Renal cortical epithelial cell (primary cell): ENCODE measurements at regions not wholly inside any gene's neighbourhood (a gene's known extent, or its start where the extent isn't known, plus 50 kb on each side); places are given as distances from the start of the nearest gene placed in this dataset.

ENCODE experiments used
- DNase-seq: peaks from one replicate; pipeline ENCODE4 v3.0.0-alpha.2; 2011; ENCODE audit warnings: low read depth

GRCh38 chr16:61596655-61597054 is 439.6 kb downstream of the CDH8 start:
- DNase-seq: no peak

GRCh38 chr16:61595605-61596004 is 440.6 kb downstream of the CDH8 start:
- DNase-seq: no peak

- no peak for DNase-seq
These were observed 445.7 kb downstream of the CDH8 start for GRCh38 chr16:61590577-61590976.

GRCh38 chr16:61587526-61587925 is 448.7 kb downstream of the CDH8 start:
- no peak for DNase-seq

GRCh38 chr16:61581417-61582046 is 454.7 kb downstream of the CDH8 start:
- DNase-seq: no peak

- DNase-seq: no peak
These were observed 455.7 kb downstream of the CDH8 start for GRCh38 chr16:61580579-61580978.

GRCh38 chr16:61579195-61579594 is 457.0 kb downstream of the CDH8 start:
- DNase-seq: no peak

- DNase-seq: no peak
These were observed 459.8 kb downstream of the CDH8 start for GRCh38 chr16:61576476-61576875.

- DNase-seq: no peak
These were observed 460.6 kb downstream of the CDH8 start for GRCh38 chr16:61575617-61576016.

- DNase-seq: no peak
These were observed 467.2 kb downstream of the CDH8 start for GRCh38 chr16:61569028-61569427.

GRCh38 chr16:61564716-61565115 is 471.5 kb downstream of the CDH8 start:
- no peak for DNase-seq

GRCh38 chr16:61555718-61556441 is 480.4 kb downstream of the CDH8 start:
- no peak for DNase-seq

GRCh38 chr16:61549327-61549726 is 486.9 kb downstream of the CDH8 start:
- DNase-seq: no peak

- DNase-seq: no peak
These were observed 488.6 kb downstream of the CDH8 start for GRCh38 chr16:61547626-61548025.

GRCh38 chr16:61544165-61544564 is 492.1 kb downstream of the CDH8 start:
- no peak for DNase-seq

- no peak for DNase-seq
These were observed 496.0 kb downstream of the CDH8 start for GRCh38 chr16:61540216-61540615.

- DNase-seq: no peak
These were observed 505.5 kb downstream of the CDH8 start for GRCh38 chr16:61530697-61531096.

GRCh38 chr16:61500851-61501250 is 535.4 kb downstream of the CDH8 start:
- DNase-seq: no peak

- no peak for DNase-seq
These were observed 556.0 kb downstream of the CDH8 start for GRCh38 chr16:61480250-61480649.

GRCh38 chr16:61471737-61472136 is 564.5 kb downstream of the CDH8 start:
- no peak for DNase-seq

GRCh38 chr16:61471023-61471422 is 565.2 kb downstream of the CDH8 start:
- no peak for DNase-seq

GRCh38 chr16:61465285-61465684 is 571.0 kb downstream of the CDH8 start:
- DNase-seq: no peak

GRCh38 chr16:61460020-61460419 is 576.2 kb downstream of the CDH8 start:
- no peak for DNase-seq

- no peak for DNase-seq
These were observed 600.9 kb downstream of the CDH8 start for GRCh38 chr16:61435346-61435745.
